ENCODE measurements at regions not wholly inside any gene's neighbourhood (a gene's known extent, or its start where the extent isn't known, plus 50 kb on each side); places are given as distances from the start of the nearest gene placed in this dataset.
"Not testable (repeated sequence)": the region's sequence is repeated elsewhere in the genome, so short reads cannot be mapped to it uniquely, and the experiment has no call there.

DNA sequence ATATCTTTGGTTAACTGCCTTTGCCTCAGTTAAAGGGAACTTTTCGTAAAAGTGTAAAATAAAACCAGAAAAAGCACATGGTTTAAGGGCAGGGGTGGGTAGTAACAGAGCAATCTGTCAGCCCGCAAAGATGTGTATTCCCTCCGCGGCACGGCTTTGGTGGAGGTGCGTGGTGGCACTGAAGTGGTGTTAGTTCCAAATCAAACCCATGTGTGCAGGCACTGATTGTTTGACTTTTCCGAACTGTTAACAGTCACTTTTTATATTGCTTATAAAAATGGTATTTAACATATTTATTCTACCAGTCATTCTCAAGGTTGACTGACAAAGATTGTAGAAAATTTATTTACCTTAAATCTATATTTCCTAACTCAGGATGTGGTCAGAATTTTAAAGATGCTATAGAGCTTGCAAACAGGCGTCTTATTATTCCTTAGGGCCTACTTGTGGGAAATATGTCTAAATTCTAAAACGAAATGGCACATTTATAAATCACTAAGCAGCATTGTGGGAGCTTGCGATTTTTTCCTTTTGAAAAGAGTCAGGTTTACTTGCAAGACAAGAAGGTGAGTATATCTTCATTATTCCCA is 272.7 kb upstream of the PCDH18 start:
- Histone ChIP-seq H3K9me3 (ENCODE audit: severe bottlenecking) (no peaks in the 10 kb centered on the region), H3K4me1 (ENCODE audit: insufficient read depth, poor library complexity, severe bottlenecking) (no peaks in the 10 kb centered on the region), H3K27ac (ENCODE audit: poor library complexity, severe bottlenecking) (no peak overlapping the region), H3K27me3 (ENCODE audit: insufficient read depth, poor library complexity, severe bottlenecking) (no peaks in the 10 kb centered on the region), H3K4me3 (ENCODE audit: severe bottlenecking) (no peak overlapping the region), H3K36me3 (ENCODE audit: low read depth) (no peaks in the 10 kb centered on the region)
- TF ChIP-seq, protein P1, sequence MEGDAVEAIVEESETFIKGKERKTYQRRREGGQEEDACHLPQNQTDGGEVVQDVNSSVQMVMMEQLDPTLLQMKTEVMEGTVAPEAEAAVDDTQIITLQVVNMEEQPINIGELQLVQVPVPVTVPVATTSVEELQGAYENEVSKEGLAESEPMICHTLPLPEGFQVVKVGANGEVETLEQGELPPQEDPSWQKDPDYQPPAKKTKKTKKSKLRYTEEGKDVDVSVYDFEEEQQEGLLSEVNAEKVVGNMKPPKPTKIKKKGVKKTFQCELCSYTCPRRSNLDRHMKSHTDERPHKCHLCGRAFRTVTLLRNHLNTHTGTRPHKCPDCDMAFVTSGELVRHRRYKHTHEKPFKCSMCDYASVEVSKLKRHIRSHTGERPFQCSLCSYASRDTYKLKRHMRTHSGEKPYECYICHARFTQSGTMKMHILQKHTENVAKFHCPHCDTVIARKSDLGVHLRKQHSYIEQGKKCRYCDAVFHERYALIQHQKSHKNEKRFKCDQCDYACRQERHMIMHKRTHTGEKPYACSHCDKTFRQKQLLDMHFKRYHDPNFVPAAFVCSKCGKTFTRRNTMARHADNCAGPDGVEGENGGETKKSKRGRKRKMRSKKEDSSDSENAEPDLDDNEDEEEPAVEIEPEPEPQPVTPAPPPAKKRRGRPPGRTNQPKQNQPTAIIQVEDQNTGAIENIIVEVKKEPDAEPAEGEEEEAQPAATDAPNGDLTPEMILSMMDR (IDR thresholded peaks at IDR 0.05; ENCODE audit: poor library complexity, severe bottlenecking) = no peak
- DNase-seq (ENCODE audit: low spot score) = no peak
- ATAC-seq (ENCODE audit: low read depth) = no peak

DNA sequence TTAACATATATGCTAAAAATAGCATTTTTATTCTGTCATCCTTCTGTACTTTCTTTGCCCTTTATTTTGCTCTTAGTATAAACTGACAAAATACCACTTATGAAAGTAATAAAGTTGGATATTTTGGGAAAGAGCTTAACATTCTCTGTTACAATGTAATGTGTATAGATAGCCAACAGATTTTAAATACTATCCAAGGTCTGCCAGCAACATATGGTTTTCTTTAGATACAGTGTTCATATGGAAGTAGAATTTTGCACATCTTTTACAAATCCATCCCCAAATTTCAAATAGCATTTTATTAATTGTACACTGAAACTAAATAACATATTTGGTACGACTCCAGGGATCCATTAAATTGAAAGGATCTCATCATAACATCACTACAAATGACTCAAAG is 268.6 kb upstream of the PCDH18 start:
- H3K27ac ChIP-seq (ENCODE audit: poor library complexity, severe bottlenecking) = no peak overlapping the region
- no peaks in the 10 kb centered on the region for H3K36me3 ChIP-seq (ENCODE audit: low read depth)
- H3K4me1 ChIP-seq (ENCODE audit: insufficient read depth, poor library complexity, severe bottlenecking) = no peaks in the 10 kb centered on the region
- no peak for DNase-seq (ENCODE audit: low spot score)
- no peaks in the 10 kb centered on the region for H3K9me3 ChIP-seq (ENCODE audit: severe bottlenecking)
- H3K27me3 ChIP-seq (ENCODE audit: insufficient read depth, poor library complexity, severe bottlenecking) = no peaks in the 10 kb centered on the region
- H3K4me3 ChIP-seq (ENCODE audit: severe bottlenecking) = no peak overlapping the region
- TF ChIP-seq, protein P1 (IDR thresholded peaks at IDR 0.05; ENCODE audit: poor library complexity, severe bottlenecking) = no peak
- no peak for ATAC-seq (ENCODE audit: low read depth)

DNA sequence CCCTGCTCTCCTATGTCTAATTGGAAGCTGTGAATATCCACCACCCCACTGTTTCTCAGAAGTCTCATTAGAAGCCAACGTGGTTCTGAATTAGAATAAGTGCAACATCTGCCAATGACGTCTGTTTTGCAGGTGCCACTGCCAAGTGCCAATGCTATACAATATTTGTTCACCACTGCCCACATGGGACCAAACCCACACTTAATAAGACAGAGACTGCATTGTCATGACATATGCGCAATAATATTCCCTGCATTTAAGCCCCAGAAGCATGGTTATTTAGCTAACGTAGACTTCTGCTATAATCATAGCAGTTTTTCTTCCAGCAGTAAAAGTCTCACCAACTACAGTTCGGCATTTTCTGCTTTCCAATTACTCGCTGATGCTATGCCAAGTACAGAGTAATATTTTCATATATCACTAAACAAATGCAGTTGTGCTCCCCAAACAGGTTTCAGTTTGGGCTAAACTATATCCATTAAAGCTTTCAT is 262.5 kb upstream of the PCDH18 start:
- Histone ChIP-seq H3K4me3 (ENCODE audit: severe bottlenecking) (no peak overlapping the region), H3K9me3 (ENCODE audit: severe bottlenecking) (no peaks in the 10 kb centered on the region), H3K27ac (ENCODE audit: poor library complexity, severe bottlenecking) (no peak overlapping the region), H3K27me3 (ENCODE audit: insufficient read depth, poor library complexity, severe bottlenecking) (no peaks in the 10 kb centered on the region), H3K36me3 (ENCODE audit: low read depth) (no peaks in the 10 kb centered on the region), H3K4me1 (ENCODE audit: insufficient read depth, poor library complexity, severe bottlenecking) (no peaks in the 10 kb centered on the region)
- TF ChIP-seq, protein P1 (IDR thresholded peaks at IDR 0.05; ENCODE audit: poor library complexity, severe bottlenecking) = no peak
- DNase-seq (ENCODE audit: low spot score) = no peak
- no peak for ATAC-seq (ENCODE audit: low read depth)

- H3K4me3 ChIP-seq (ENCODE audit: severe bottlenecking); H3K27ac ChIP-seq (ENCODE audit: poor library complexity, severe bottlenecking); H3K36me3 ChIP-seq (ENCODE audit: low read depth); H3K9me3 ChIP-seq (ENCODE audit: severe bottlenecking); DNase-seq (ENCODE audit: low spot score); ATAC-seq (ENCODE audit: low read depth); H3K4me1 ChIP-seq (ENCODE audit: insufficient read depth, poor library complexity, severe bottlenecking); H3K27me3 ChIP-seq (ENCODE audit: insufficient read depth, poor library complexity, severe bottlenecking): not testable (repeated sequence)
Measured at GRCh38 chr4:137789263-137789662, 257.0 kb upstream of the PCDH18 start.

GRCh38 chr4:137783923-137784322 is 251.6 kb upstream of the PCDH18 start:
- not testable (repeated sequence) for ATAC-seq (ENCODE audit: low read depth); DNase-seq (ENCODE audit: low spot score); H3K4me3 ChIP-seq (ENCODE audit: severe bottlenecking); H3K4me1 ChIP-seq (ENCODE audit: insufficient read depth, poor library complexity, severe bottlenecking); H3K36me3 ChIP-seq (ENCODE audit: low read depth); H3K9me3 ChIP-seq (ENCODE audit: severe bottlenecking); H3K27me3 ChIP-seq (ENCODE audit: insufficient read depth, poor library complexity, severe bottlenecking); H3K27ac ChIP-seq (ENCODE audit: poor library complexity, severe bottlenecking)

GRCh38 chr4:137775701-137776100 is 243.4 kb upstream of the PCDH18 start:
- no peaks in the 10 kb centered on the region for H3K36me3 ChIP-seq (ENCODE audit: low read depth)
- TF ChIP-seq, protein P1 (IDR thresholded peaks at IDR 0.05; ENCODE audit: poor library complexity, severe bottlenecking) = no peak
- no peak overlapping the region for H3K4me3 ChIP-seq (ENCODE audit: severe bottlenecking)
- H3K4me1 ChIP-seq (ENCODE audit: insufficient read depth, poor library complexity, severe bottlenecking) = no peaks in the 10 kb centered on the region
- H3K9me3 ChIP-seq (ENCODE audit: severe bottlenecking) = no peaks in the 10 kb centered on the region
- no peak overlapping the region for H3K27ac ChIP-seq (ENCODE audit: poor library complexity, severe bottlenecking)
- ATAC-seq (ENCODE audit: low read depth) = no peak
- no peaks in the 10 kb centered on the region for H3K27me3 ChIP-seq (ENCODE audit: insufficient read depth, poor library complexity, severe bottlenecking)
- DNase-seq (ENCODE audit: low spot score) = no peak

All from RWPE2 (cell line).